A549 (cell line): ENCODE measurements at regions not wholly inside any gene's neighbourhood (a gene's known extent, or its start where the extent isn't known, plus 50 kb on each side); places are given as distances from the start of the nearest gene placed in this dataset.

Experiments
- ATAC-seq, 2 experiments: fragments of 200-7000 bp in 1 of 2; fragments of >200 bp in 1 of 2; cut with Nextera tagmentation in 1 of 2; cut with Tn5 transposase in 1 of 2; 3 replicates each; pipeline versions ENCODE4 v1.8.0 to v1.9.1; 2018 to 2020; ENCODE audit warnings: mild to moderate bottlenecking in 1 of 2, moderate library complexity in 1 of 2
- CTCF ChIA-PET: fragments of 300-600 bp; sonication (Branson Sonifier 250); formaldehyde crosslinking; extraction: SDS; loops from one replicate; lab custom pipeline; 2021; ENCODE audit warnings: antibody characterized with exemption, inconsistent platforms; lab: Yijun Ruan, JAX
- POLR2A ChIA-PET: fragments of 350-600 bp; formaldehyde crosslinking; extraction: SDS; loops from one replicate; lab custom pipeline; 2021; ENCODE audit warnings: antibody characterized with exemption, inconsistent platforms; lab: Yijun Ruan, JAX
- DNase-seq, 2 experiments: peaks; one replicate each; pipeline versions ENCODE4 v3.0.0 to v3.0.0-alpha.2; 2011 to 2016; ENCODE audit warnings: low read depth in 1 of 2, low spot score in 1 of 2
- FAIRE-seq: peaks from 2 replicates; lab custom pipeline; 2011; peaks lifted over from hg19 to GRCh38; lab: Jason Lieb, UNC
- H3K27ac ChIP-seq, 2 experiments: fragments of >200 bp; sonication (Bioruptor Twin); formaldehyde crosslinking; 3 replicates each; pipeline ENCODE4 v1.5.1; 2016 to 2017
- H3K4me1 ChIP-seq: fragments of >200 bp; sonication (Bioruptor Twin); formaldehyde crosslinking; 3 replicates; pipeline ENCODE4 v1.6.1; 2016
- H3K4me2 ChIP-seq: fragments of >200 bp; sonication (Bioruptor Twin); formaldehyde crosslinking; 3 replicates; pipeline ENCODE4 v1.6.1; 2016
- H3K4me3 ChIP-seq: fragments of >200 bp; sonication (Bioruptor Twin); formaldehyde crosslinking; 3 replicates; pipeline ENCODE4 v1.5.1; 2016
- H3K9me3 ChIP-seq: fragments of >200 bp; sonication (Bioruptor Twin); formaldehyde crosslinking; 3 replicates; pipeline ENCODE4 v1.6.1; 2016
- CBX2 ChIP-seq: fragments of 200-600 bp; sonication (generic); IDR thresholded peaks from 2 replicates; pipeline ENCODE4 v1.6.1; 2016; ENCODE audit warnings: low read depth, mild to moderate bottlenecking, borderline replicate concordance
- CBX8 ChIP-seq: fragments of 200-600 bp; sonication (generic); IDR thresholded peaks from 2 replicates; pipeline ENCODE4 v1.6.1; 2016
- EHF ChIP-seq: fragments of 250-450 bp; sonication (Bioruptor Pico); IDR thresholded peaks from 2 replicates; pipeline ENCODE4 v1.5.0; 2020; ENCODE audit warnings: mild to moderate bottlenecking
- ELK1 ChIP-seq: fragments of 150-350 bp; IDR thresholded peaks from 2 replicates; pipeline ENCODE4 v1.6.1; 2014; ENCODE audit warnings: low read depth, mild to moderate bottlenecking, low read length
- EP300 ChIP-seq, 2 experiments: fragments of >200 bp; sonication (Bioruptor Twin); formaldehyde crosslinking; IDR thresholded peaks; 2 replicates in 1 of 2; 3 replicates in 1 of 2; pipeline ENCODE4 v1.6.1; 2016 to 2017
- HES2 ChIP-seq: fragments of >200 bp; sonication (Bioruptor Twin); formaldehyde crosslinking; IDR thresholded peaks from 2 replicates; pipeline ENCODE4 v1.6.1; 2016
- HOXA7 ChIP-seq: fragments of 250-450 bp; sonication (Bioruptor Pico); IDR thresholded peaks from 2 replicates; pipeline ENCODE4 v1.5.0; 2020; ENCODE audit warnings: mild to moderate bottlenecking, moderate library complexity
- HOXB5 ChIP-seq: fragments of 250-450 bp; sonication (Bioruptor Pico); IDR thresholded peaks from 2 replicates; pipeline ENCODE4 v1.5.0; 2020; ENCODE audit warnings: mild to moderate bottlenecking, moderate library complexity
- KDM5A ChIP-seq: fragments of 200-600 bp; sonication (generic); IDR thresholded peaks from 2 replicates; pipeline ENCODE4 v1.6.1; 2016; ENCODE audit warnings: antibody characterized with exemption, mild to moderate bottlenecking
- MAFK ChIP-seq: fragments of 450-650 bp; IDR thresholded peaks from 2 replicates; pipeline ENCODE4 v1.6.1; 2014; ENCODE audit not compliant: partially characterized antibody
- MAX ChIP-seq: IDR thresholded peaks from 2 replicates; pipeline ENCODE4 v1.6.1; 2012
- MYC ChIP-seq: IDR thresholded peaks from 2 replicates; pipeline ENCODE4 v1.6.1; 2012; ENCODE audit warnings: mild to moderate bottlenecking, inconsistent platforms, low read length, improper control_type of control experiment, borderline replicate concordance
- REST ChIP-seq: fragments of 200-600 bp; sonication (generic); IDR thresholded peaks from 2 replicates; pipeline ENCODE4 v1.6.1; 2016; ENCODE audit warnings: antibody characterized with exemption, mild to moderate bottlenecking, moderate library complexity
- SMC3 ChIP-seq: fragments of >200 bp; sonication (Bioruptor Twin); formaldehyde crosslinking; IDR thresholded peaks from 3 replicates; pipeline ENCODE4 v1.6.1; 2018; ENCODE audit warnings: inconsistent platforms
- SREBF2 ChIP-seq: fragments of 450-650 bp; IDR thresholded peaks from 2 replicates; pipeline ENCODE4 v1.6.1; 2014; ENCODE audit warnings: mild to moderate bottlenecking, moderate library complexity
- ZC3H11A ChIP-seq: fragments of 450-650 bp; IDR thresholded peaks from 2 replicates; pipeline ENCODE4 v1.6.1; 2014; ENCODE audit warnings: antibody characterized with exemption, mild to moderate bottlenecking
- ZSCAN20 ChIP-seq: fragments of 250-450 bp; sonication (Bioruptor Pico); IDR thresholded peaks from 2 replicates; pipeline ENCODE4 v1.8.0; 2022; ENCODE audit warnings: mild to moderate bottlenecking, moderate library complexity
- WGBS: methylation state at CpG from one replicate; pipeline ENCODE4 v1.1.6; 2017; ENCODE audit errors: missing lambda C conversion rate; 5-methylcytosine and 5-hydroxymethylcytosine counted together
- TF ChIP-seq, protein P1 (sequence below): fragments of >200 bp; sonication (Bioruptor Twin); formaldehyde crosslinking; IDR thresholded peaks from 3 replicates; pipeline ENCODE4 v1.5.1; 2016

- no peak overlapping the region for H3K4me3 ChIP-seq
- H3K9me3 ChIP-seq, result peaks cover 5% of the 10 kb centered on the region; the same call in 2 of the 3 replicates
- H3K27ac ChIP-seq, result no peak overlapping the region
- DNase-seq (no peak), ATAC-seq (no peak), FAIRE-seq (no peak)
- H3K4me1 ChIP-seq, result no peaks in the 10 kb centered on the region
- H3K4me2 ChIP-seq, result no peak overlapping the region
- ChIA-PET POLR2A (no interaction called here), CTCF (no interaction called here)
- no peak for TF ChIP-seq HOXB5 (CRISPR knock-in tag)
- TF ChIP-seq, protein P1, sequence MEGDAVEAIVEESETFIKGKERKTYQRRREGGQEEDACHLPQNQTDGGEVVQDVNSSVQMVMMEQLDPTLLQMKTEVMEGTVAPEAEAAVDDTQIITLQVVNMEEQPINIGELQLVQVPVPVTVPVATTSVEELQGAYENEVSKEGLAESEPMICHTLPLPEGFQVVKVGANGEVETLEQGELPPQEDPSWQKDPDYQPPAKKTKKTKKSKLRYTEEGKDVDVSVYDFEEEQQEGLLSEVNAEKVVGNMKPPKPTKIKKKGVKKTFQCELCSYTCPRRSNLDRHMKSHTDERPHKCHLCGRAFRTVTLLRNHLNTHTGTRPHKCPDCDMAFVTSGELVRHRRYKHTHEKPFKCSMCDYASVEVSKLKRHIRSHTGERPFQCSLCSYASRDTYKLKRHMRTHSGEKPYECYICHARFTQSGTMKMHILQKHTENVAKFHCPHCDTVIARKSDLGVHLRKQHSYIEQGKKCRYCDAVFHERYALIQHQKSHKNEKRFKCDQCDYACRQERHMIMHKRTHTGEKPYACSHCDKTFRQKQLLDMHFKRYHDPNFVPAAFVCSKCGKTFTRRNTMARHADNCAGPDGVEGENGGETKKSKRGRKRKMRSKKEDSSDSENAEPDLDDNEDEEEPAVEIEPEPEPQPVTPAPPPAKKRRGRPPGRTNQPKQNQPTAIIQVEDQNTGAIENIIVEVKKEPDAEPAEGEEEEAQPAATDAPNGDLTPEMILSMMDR, result no peak
- TF ChIP-seq EP300 (IDR thresholded peaks at IDR 0.05), result no peak
- TF ChIP-seq ZSCAN20, result no peak
- no peak for TF ChIP-seq SREBF2
- no peak for TF ChIP-seq ELK1
- WGBS, result 3% methylated on average over 2 of the region's 2 CpGs
These were observed 440.9 kb downstream of the BTBD3 start for GRCh38 chr20:12358655-12359009.

GRCh38 chr20:12371990-12372389 lies 454.3 kb downstream of the BTBD3 start:
- DNase-seq, result no peak
- TF ChIP-seq EP300 (IDR thresholded peaks at IDR 0.05), result no peak
- TF ChIP-seq ZSCAN20, result no peak
- TF ChIP-seq EHF, result no peak
- TF ChIP-seq MAFK, result no peak
- TF ChIP-seq, all 56 proteins: peak for 0
- ChIA-PET CTCF (interaction anchor here (0.6 kb wide), 1 partner anchor 25 kb away, joined by 3 read pairs; no protein-coding TSS in a partner anchor), POLR2A (no interaction called here)
- H3K4me2 ChIP-seq, result no peak overlapping the region
- H3K9me3 ChIP-seq, result no peaks in the 10 kb centered on the region
- H3K27ac ChIP-seq, result no peak overlapping the region
- ATAC-seq, result no peak
- WGBS, result 0% methylated on average over 1 of the region's 1 CpG
- no peak for FAIRE-seq
- H3K4me1 ChIP-seq, result no peaks in the 10 kb centered on the region
- no peak overlapping the region for H3K4me3 ChIP-seq

- Histone ChIP-seq H3K4me3 (no peak overlapping the region), H3K27ac (no peak overlapping the region), H3K4me2 (no peak overlapping the region), H3K9me3 (no peaks in the 10 kb centered on the region), H3K4me1 (no peaks in the 10 kb centered on the region)
- ChIA-PET CTCF (interaction anchor here (0.7 kb wide), 1 partner anchor 739 kb away, joined by 5 read pairs; no protein-coding TSS in a partner anchor), POLR2A (no interaction called here)
- DNase-seq, result no peak
- 0% methylated on average over 1 of the region's 1 CpG for WGBS
- FAIRE-seq, result no peak
- no peak for TF ChIP-seq REST
- no peak for TF ChIP-seq KDM5A
- TF ChIP-seq MYC, result no peak
- no peak for TF ChIP-seq HOXA7 (CRISPR knock-in tag)
- TF ChIP-seq MAX, result no peak
- TF ChIP-seq SMC3, result no peak
- TF ChIP-seq, protein P1, result no peak
- no peak for TF ChIP-seq CBX2
- TF ChIP-seq ELK1, result no peak
- TF ChIP-seq CBX8, result no peak
- no peak for TF ChIP-seq HES2
- TF ChIP-seq ZC3H11A, result no peak
- ATAC-seq, result no peak
These were observed 454.9 kb downstream of the BTBD3 start for GRCh38 chr20:12372557-12372956.
